ENCODE measurements at regions not wholly inside any gene's neighbourhood (a gene's known extent, or its start where the extent isn't known, plus 50 kb on each side); places are given as distances from the start of the nearest gene placed in this dataset.

GRCh38 chr2:19035238-19035637, 323.2 kb downstream of the OSR1 start:
- no TSS peak for BruUV-seq (replicated peaks)
- no peak for DNase-seq
- no peak overlapping the region for H3K4me3 Mint-ChIP-seq (ENCODE audit: low read depth, unreplicated experiment)
- no peaks in the 10 kb centered on the region for H3K27me3 Mint-ChIP-seq (ENCODE audit: unreplicated experiment)
- no peaks in the 10 kb centered on the region for H3K9me3 Mint-ChIP-seq (ENCODE audit: low read depth, unreplicated experiment)
- H3K36me3 Mint-ChIP-seq (ENCODE audit: insufficient read depth, unreplicated experiment) = no peaks in the 10 kb centered on the region
- TF ChIP-seq CTCF (IDR thresholded peaks at IDR 0.05; ENCODE audit: unreplicated experiment) = no peak
- no peaks in the 10 kb centered on the region for H3K4me1 Mint-ChIP-seq (ENCODE audit: low read depth, unreplicated experiment)
- intact Hi-C loops (cut with micrococcal nuclease; ENCODE audit: unreplicated experiment) = no loop called here
- CTCF ChIA-PET = no interaction called here
- no peak overlapping the region for H3K27ac Mint-ChIP-seq (ENCODE audit: unreplicated experiment)

GRCh38 chr2:19033240-19033639, 325.2 kb downstream of the OSR1 start:
- H3K9me3 Mint-ChIP-seq (ENCODE audit: low read depth, unreplicated experiment) = no peaks in the 10 kb centered on the region

GRCh38 chr2:19031642-19032041, 326.8 kb downstream of the OSR1 start:
- CTCF ChIA-PET = no interaction called here
- Mint-ChIP-seq H3K27me3 (ENCODE audit: unreplicated experiment) (no peaks in the 10 kb centered on the region), H3K36me3 (ENCODE audit: insufficient read depth, unreplicated experiment) (no peaks in the 10 kb centered on the region), H3K27ac (ENCODE audit: unreplicated experiment) (no peak overlapping the region), H3K4me3 (ENCODE audit: low read depth, unreplicated experiment) (no peak overlapping the region), H3K4me1 (ENCODE audit: low read depth, unreplicated experiment) (no peaks in the 10 kb centered on the region), H3K9me3 (ENCODE audit: low read depth, unreplicated experiment) (no peaks in the 10 kb centered on the region)
- intact Hi-C loops (cut with micrococcal nuclease; ENCODE audit: unreplicated experiment) = no loop called here
- DNase-seq = no peak
- no peak for TF ChIP-seq CTCF (IDR thresholded peaks at IDR 0.05; ENCODE audit: unreplicated experiment)
- no TSS peak for BruUV-seq (replicated peaks)

More at GRCh38 chr2:19033240-19033639, 325.2 kb downstream of the OSR1 start:
- no peak for TF ChIP-seq CTCF (IDR thresholded peaks at IDR 0.05; ENCODE audit: unreplicated experiment)
- Mint-ChIP-seq H3K27ac (ENCODE audit: unreplicated experiment) (no peak overlapping the region), H3K4me1 (ENCODE audit: low read depth, unreplicated experiment) (no peaks in the 10 kb centered on the region), H3K36me3 (ENCODE audit: insufficient read depth, unreplicated experiment) (no peaks in the 10 kb centered on the region), H3K27me3 (ENCODE audit: unreplicated experiment) (no peaks in the 10 kb centered on the region), H3K4me3 (ENCODE audit: low read depth, unreplicated experiment) (no peak overlapping the region)
- DNase-seq = no peak
- no TSS peak for BruUV-seq (replicated peaks)
- intact Hi-C loops (cut with micrococcal nuclease; ENCODE audit: unreplicated experiment) = no loop called here
- CTCF ChIA-PET = no interaction called here

GRCh38 chr2:19029655-19030054, 328.8 kb downstream of the OSR1 start:
- no peak overlapping the region for H3K27ac Mint-ChIP-seq (ENCODE audit: unreplicated experiment)
- no TSS peak for BruUV-seq (replicated peaks)
- H3K4me1 Mint-ChIP-seq (ENCODE audit: low read depth, unreplicated experiment) = no peaks in the 10 kb centered on the region
- no peak for TF ChIP-seq CTCF (IDR thresholded peaks at IDR 0.05; ENCODE audit: unreplicated experiment)
- CTCF ChIA-PET = no interaction called here
- no peak overlapping the region for H3K4me3 Mint-ChIP-seq (ENCODE audit: low read depth, unreplicated experiment)
- H3K27me3 Mint-ChIP-seq (ENCODE audit: unreplicated experiment) = no peaks in the 10 kb centered on the region
- no peak for DNase-seq
- H3K9me3 Mint-ChIP-seq (ENCODE audit: low read depth, unreplicated experiment) = no peaks in the 10 kb centered on the region
- H3K36me3 Mint-ChIP-seq (ENCODE audit: insufficient read depth, unreplicated experiment) = no peaks in the 10 kb centered on the region
- intact Hi-C loops (cut with micrococcal nuclease; ENCODE audit: unreplicated experiment) = no loop called here

All from Calu3 (cell line).